AG09319 (cell line): ENCODE measurements at regions not wholly inside any gene's neighbourhood (a gene's known extent, or its start where the extent isn't known, plus 50 kb on each side); places are given as distances from the start of the nearest gene placed in this dataset.
"Not testable (repeated sequence)": the region's sequence is repeated elsewhere in the genome, so short reads cannot be mapped to it uniquely, and the experiment has no call there.

Experiments used
- DNase-seq: peaks from one replicate; pipeline ENCODE4 v3.0.0-alpha.2; 2010; ENCODE audit warnings: low read depth; ENCODE audit errors: extremely low read depth
- CTCF ChIP-seq: IDR thresholded peaks from 2 replicates; pipeline ENCODE4 v1.5.1; 2011; ENCODE audit warnings: low read depth, mild to moderate bottlenecking, inconsistent platforms, low read length, moderate library complexity

- no peak for TF ChIP-seq CTCF
- no peak for DNase-seq
Observed at GRCh38 chr4:4946416-4946815, 72.8 kb downstream of the CYTL1 start.

- no peak for TF ChIP-seq CTCF
- DNase-seq = no peak
Observed at GRCh38 chr4:4947721-4948120, 71.5 kb downstream of the CYTL1 start.

- TF ChIP-seq CTCF = no peak
- DNase-seq = no peak
Observed at GRCh38 chr4:4948370-4948769, 70.9 kb downstream of the CYTL1 start.

- no peak for DNase-seq
- no peak for TF ChIP-seq CTCF
Observed at GRCh38 chr4:4950561-4951290, 68.5 kb downstream of the CYTL1 start.

- TF ChIP-seq CTCF = no peak
- DNase-seq = no peak
Observed at GRCh38 chr4:4952273-4952672, 67.0 kb downstream of the CYTL1 start.

- not testable (repeated sequence) for DNase-seq
Observed at GRCh38 chr4:4959344-4960074, 59.7 kb downstream of the CYTL1 start.

- no peak for DNase-seq
- TF ChIP-seq CTCF = no peak
Observed at GRCh38 chr4:4960574-4960973, 58.7 kb downstream of the CYTL1 start.

- DNase-seq = no peak
- no peak for TF ChIP-seq CTCF
Observed at GRCh38 chr4:4961936-4962335, 57.3 kb downstream of the CYTL1 start.
